C4-2B (cell line): ENCODE measurements at regions not wholly inside any gene's neighbourhood (a gene's known extent, or its start where the extent isn't known, plus 50 kb on each side); places are given as distances from the start of the nearest gene placed in this dataset.

Experiments used
- CTCF ChIP-seq: fragments of 450-650 bp; conservative IDR thresholded peaks from 2 replicates; pipeline ENCODE4 v1.5.1; 2017; ENCODE audit warnings: mild to moderate bottlenecking
- ZFX ChIP-seq: fragments of 450-650 bp; IDR thresholded peaks from 2 replicates; pipeline ENCODE4 v1.6.1; 2017

GRCh38 chr14:70265422-70265821, 76.7 kb upstream of the SLC8A3 start:
- TF ChIP-seq CTCF (no peak), ZFX (no peak)
